ENCODE measurements at regions not wholly inside any gene's neighbourhood (a gene's known extent, or its start where the extent isn't known, plus 50 kb on each side); places are given as distances from the start of the nearest gene placed in this dataset.

DNA sequence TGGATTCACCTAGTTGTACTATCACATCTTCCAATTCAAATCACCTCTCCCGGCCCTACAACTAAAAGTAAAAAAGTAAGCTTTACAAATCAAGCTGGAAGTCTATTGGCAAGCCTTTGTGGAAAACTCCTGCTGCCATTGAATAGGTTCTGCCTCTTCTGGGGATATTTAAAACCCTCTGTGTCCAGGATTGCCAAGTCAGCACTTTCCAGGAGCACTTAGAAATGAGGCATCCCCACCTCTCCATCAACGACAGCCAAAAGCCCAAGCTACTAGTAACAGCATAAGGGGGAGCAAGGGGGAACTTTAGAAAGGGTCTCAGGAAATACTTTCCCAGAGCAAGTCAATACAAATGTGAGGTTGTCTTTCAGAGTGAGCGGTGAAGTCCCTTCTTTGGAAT, 85.0 kb upstream of the OBI1 start:
- TF ChIP-seq RAD21 (conservative IDR thresholded peaks at IDR 0.05) (no peak), EZH2 (IDR thresholded peaks at IDR 0.05; ENCODE audit: borderline replicate concordance, insufficient read depth, low read length, poor library complexity, severe bottlenecking) (no peak), MXI1 (conservative IDR thresholded peaks at IDR 0.05; ENCODE audit: poor library complexity, severe bottlenecking) (no peak), EP300 (conservative IDR thresholded peaks at IDR 0.05; ENCODE audit: poor library complexity, severe bottlenecking) (no peak), SMC3 (conservative IDR thresholded peaks at IDR 0.05; ENCODE audit: poor library complexity) (no peak), TAF1 (IDR thresholded peaks at IDR 0.05; ENCODE audit: low read depth) (no peak), POLR2AphosphoS5 (IDR thresholded peaks at IDR 0.05) (no peak)
- TF ChIP-seq, protein P1, sequence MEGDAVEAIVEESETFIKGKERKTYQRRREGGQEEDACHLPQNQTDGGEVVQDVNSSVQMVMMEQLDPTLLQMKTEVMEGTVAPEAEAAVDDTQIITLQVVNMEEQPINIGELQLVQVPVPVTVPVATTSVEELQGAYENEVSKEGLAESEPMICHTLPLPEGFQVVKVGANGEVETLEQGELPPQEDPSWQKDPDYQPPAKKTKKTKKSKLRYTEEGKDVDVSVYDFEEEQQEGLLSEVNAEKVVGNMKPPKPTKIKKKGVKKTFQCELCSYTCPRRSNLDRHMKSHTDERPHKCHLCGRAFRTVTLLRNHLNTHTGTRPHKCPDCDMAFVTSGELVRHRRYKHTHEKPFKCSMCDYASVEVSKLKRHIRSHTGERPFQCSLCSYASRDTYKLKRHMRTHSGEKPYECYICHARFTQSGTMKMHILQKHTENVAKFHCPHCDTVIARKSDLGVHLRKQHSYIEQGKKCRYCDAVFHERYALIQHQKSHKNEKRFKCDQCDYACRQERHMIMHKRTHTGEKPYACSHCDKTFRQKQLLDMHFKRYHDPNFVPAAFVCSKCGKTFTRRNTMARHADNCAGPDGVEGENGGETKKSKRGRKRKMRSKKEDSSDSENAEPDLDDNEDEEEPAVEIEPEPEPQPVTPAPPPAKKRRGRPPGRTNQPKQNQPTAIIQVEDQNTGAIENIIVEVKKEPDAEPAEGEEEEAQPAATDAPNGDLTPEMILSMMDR (IDR thresholded peaks at IDR 0.05; ENCODE audit: poor library complexity, severe bottlenecking), result no peak
- TF ChIP-seq, protein P2, sequence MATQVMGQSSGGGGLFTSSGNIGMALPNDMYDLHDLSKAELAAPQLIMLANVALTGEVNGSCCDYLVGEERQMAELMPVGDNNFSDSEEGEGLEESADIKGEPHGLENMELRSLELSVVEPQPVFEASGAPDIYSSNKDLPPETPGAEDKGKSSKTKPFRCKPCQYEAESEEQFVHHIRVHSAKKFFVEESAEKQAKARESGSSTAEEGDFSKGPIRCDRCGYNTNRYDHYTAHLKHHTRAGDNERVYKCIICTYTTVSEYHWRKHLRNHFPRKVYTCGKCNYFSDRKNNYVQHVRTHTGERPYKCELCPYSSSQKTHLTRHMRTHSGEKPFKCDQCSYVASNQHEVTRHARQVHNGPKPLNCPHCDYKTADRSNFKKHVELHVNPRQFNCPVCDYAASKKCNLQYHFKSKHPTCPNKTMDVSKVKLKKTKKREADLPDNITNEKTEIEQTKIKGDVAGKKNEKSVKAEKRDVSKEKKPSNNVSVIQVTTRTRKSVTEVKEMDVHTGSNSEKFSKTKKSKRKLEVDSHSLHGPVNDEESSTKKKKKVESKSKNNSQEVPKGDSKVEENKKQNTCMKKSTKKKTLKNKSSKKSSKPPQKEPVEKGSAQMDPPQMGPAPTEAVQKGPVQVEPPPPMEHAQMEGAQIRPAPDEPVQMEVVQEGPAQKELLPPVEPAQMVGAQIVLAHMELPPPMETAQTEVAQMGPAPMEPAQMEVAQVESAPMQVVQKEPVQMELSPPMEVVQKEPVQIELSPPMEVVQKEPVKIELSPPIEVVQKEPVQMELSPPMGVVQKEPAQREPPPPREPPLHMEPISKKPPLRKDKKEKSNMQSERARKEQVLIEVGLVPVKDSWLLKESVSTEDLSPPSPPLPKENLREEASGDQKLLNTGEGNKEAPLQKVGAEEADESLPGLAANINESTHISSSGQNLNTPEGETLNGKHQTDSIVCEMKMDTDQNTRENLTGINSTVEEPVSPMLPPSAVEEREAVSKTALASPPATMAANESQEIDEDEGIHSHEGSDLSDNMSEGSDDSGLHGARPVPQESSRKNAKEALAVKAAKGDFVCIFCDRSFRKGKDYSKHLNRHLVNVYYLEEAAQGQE (IDR thresholded peaks at IDR 0.05; ENCODE audit: borderline replicate concordance), result no peak
- H3K9me3 ChIP-seq (ENCODE audit: low read length), result no peaks in the 10 kb centered on the region
- no peaks in the 10 kb centered on the region for H3K27me3 ChIP-seq (ENCODE audit: insufficient read depth, low read depth, low read length)
- H2AFZ ChIP-seq (ENCODE audit: low read depth, low read length), result no peak overlapping the region
- no peaks in the 10 kb centered on the region for H3K79me2 ChIP-seq (replicated peaks; ENCODE audit: insufficient read depth, low read length)
- H4K20me1 ChIP-seq (ENCODE audit: insufficient read depth), result no peaks in the 10 kb centered on the region
- no peaks in the 10 kb centered on the region for H3K36me3 ChIP-seq (ENCODE audit: insufficient read depth, low read length)
- H3K9me2 ChIP-seq (ENCODE audit: insufficient read depth, low read length), result no peaks in the 10 kb centered on the region
- H3K4me2 ChIP-seq (ENCODE audit: low read length), result no peak overlapping the region
- no peaks in the 10 kb centered on the region for H3F3A ChIP-seq (ENCODE audit: insufficient read depth, low read length, poor library complexity, severe bottlenecking)
- H3K27ac ChIP-seq (ENCODE audit: low read length), result no peak overlapping the region
- H3K9ac ChIP-seq (ENCODE audit: low read length), result no peak overlapping the region
- H3K4me3 ChIP-seq (ENCODE audit: low read length), result no peak overlapping the region

DNA sequence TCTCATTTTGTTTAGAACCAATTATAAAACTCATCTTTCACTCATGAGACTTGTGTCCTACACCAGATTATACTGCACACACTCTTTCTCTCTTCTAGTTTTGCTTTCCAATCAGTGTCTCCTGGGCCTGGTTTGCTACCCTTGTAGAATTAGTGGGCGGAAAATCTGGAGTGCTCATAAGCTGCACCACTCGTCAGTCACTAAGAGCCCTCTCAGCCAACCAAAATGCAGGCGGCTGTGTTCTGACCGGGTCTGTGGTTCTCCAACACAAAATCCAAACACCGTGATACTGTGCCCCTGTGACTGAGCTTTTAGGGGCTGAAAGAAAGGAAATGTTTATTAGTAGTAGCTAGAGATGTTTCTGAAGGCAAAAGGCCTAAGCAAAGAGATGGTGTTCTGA, 83.7 kb upstream of the OBI1 start:
- Histone ChIP-seq H3K4me2 (ENCODE audit: low read length) (no peak overlapping the region), H3K36me3 (ENCODE audit: insufficient read depth, low read length) (no peaks in the 10 kb centered on the region), H3F3A (ENCODE audit: insufficient read depth, low read length, poor library complexity, severe bottlenecking) (no peaks in the 10 kb centered on the region), H3K9me2 (ENCODE audit: insufficient read depth, low read length) (no peaks in the 10 kb centered on the region), H3K4me3 (ENCODE audit: low read length) (no peak overlapping the region), H3K9me3 (ENCODE audit: low read length) (no peaks in the 10 kb centered on the region), H4K20me1 (ENCODE audit: insufficient read depth) (no peaks in the 10 kb centered on the region), H3K79me2 (replicated peaks; ENCODE audit: insufficient read depth, low read length) (no peaks in the 10 kb centered on the region), H3K9ac (ENCODE audit: low read length) (no peak overlapping the region), H2AFZ (ENCODE audit: low read depth, low read length) (no peak overlapping the region), H3K27ac (ENCODE audit: low read length) (no peak overlapping the region), H3K27me3 (ENCODE audit: insufficient read depth, low read depth, low read length) (no peaks in the 10 kb centered on the region)
- TF ChIP-seq POLR2AphosphoS5 (IDR thresholded peaks at IDR 0.05) (no peak), EP300 (conservative IDR thresholded peaks at IDR 0.05; ENCODE audit: poor library complexity, severe bottlenecking) (no peak), MXI1 (conservative IDR thresholded peaks at IDR 0.05; ENCODE audit: poor library complexity, severe bottlenecking) (no peak), RAD21 (conservative IDR thresholded peaks at IDR 0.05) (no peak), SMC3 (conservative IDR thresholded peaks at IDR 0.05; ENCODE audit: poor library complexity) (no peak), TAF1 (IDR thresholded peaks at IDR 0.05; ENCODE audit: low read depth) (no peak), EZH2 (IDR thresholded peaks at IDR 0.05; ENCODE audit: borderline replicate concordance, insufficient read depth, low read length, poor library complexity, severe bottlenecking) (no peak)
- TF ChIP-seq, protein P1 (IDR thresholded peaks at IDR 0.05; ENCODE audit: poor library complexity, severe bottlenecking), result no peak
- TF ChIP-seq, protein P2 (IDR thresholded peaks at IDR 0.05; ENCODE audit: borderline replicate concordance), result no peak
